Aorta (tissue), 5 donors: ENCODE measurements at regions not wholly inside any gene's neighbourhood (a gene's known extent, or its start where the extent isn't known, plus 50 kb on each side); places are given as distances from the start of the nearest gene placed in this dataset.

Source experiments
- ATAC-seq: fragments of 200-7000 bp; cut with Tn5 transposase; one replicate; pipeline ENCODE4 v1.9.1; 2022; ENCODE audit warnings: moderate library complexity; ENCODE audit not compliant: low FRiP score
- DNase-seq, 2 donors: peaks; one replicate each; pipeline ENCODE4 v3.0.0-alpha.2; 2020
- H3K27ac ChIP-seq, 2 donors: one replicate each; pipeline ENCODE4 v1.5.1; 2013; ENCODE audit warnings: low read length in 2 of 2, mild to moderate bottlenecking in 2 of 2, moderate library complexity in 2 of 2, control low read depth in 1 of 2, inconsistent platforms in 1 of 2, low read depth in 1 of 2
- H3K27me3 ChIP-seq, 2 donors: one replicate each; pipeline ENCODE4 v1.6.1; 2013; ENCODE audit warnings: control low read depth in 1 of 2, low read length in 1 of 2, mild to moderate bottlenecking in 1 of 2, moderate library complexity in 1 of 2; ENCODE audit not compliant: insufficient read depth in 2 of 2, control insufficient read depth in 1 of 2
- H3K36me3 ChIP-seq, 2 donors: one replicate each; pipeline ENCODE4 v1.6.1; 2013; ENCODE audit warnings: control low read depth in 1 of 2, low read length in 1 of 2, mild to moderate bottlenecking in 1 of 2; ENCODE audit not compliant: insufficient read depth in 2 of 2, control insufficient read depth in 1 of 2
- H3K4me1 ChIP-seq, 2 donors: one replicate each; pipeline ENCODE4 v1.6.1; 2013; ENCODE audit warnings: low read length in 2 of 2, control low read depth in 1 of 2, mild to moderate bottlenecking in 1 of 2, moderate library complexity in 1 of 2; ENCODE audit not compliant: insufficient read depth in 2 of 2, control insufficient read depth in 1 of 2
- H3K4me3 ChIP-seq, 2 donors: one replicate each; pipeline ENCODE4 v1.5.1; 2013; ENCODE audit warnings: low read length in 2 of 2, control low read depth in 1 of 2, mild to moderate bottlenecking in 1 of 2
- H3K9me3 ChIP-seq: one replicate; pipeline ENCODE4 v1.6.1; 2013; ENCODE audit warnings: mild to moderate bottlenecking, low read length; ENCODE audit not compliant: control insufficient read depth
- WGBS, 2 donors: extraction: QIAGEN DNeasy Blood & Tissue Kit; methylation state at CpG; one replicate each; pipeline ENCODE4 v1.1.7; 2013; 5-methylcytosine and 5-hydroxymethylcytosine counted together
- intact Hi-C, 2 donors: fragments of 100-400 bp; cut with DNase I; formaldehyde crosslinking; loops; one replicate each; pipeline versions ENCODE4 v1.14.2 to v1.15.0; 2022
- donor health status: healthy with polysubstance abuse.
- donor health status: Bipolar disorder and iron deficiency.
- donor health status: DM: no; HTN: no; CAD: no.
- donor health status: DM: no; HTN: no; CAD: no.
- donor health status: DM: yes; HTN: yes; CAD: no.

GRCh38 chr1:242639104-242639503, 114.6 kb upstream of the PLD5 start:
- no peak for ATAC-seq
- WGBS, 2 donors = 79 to 84% methylated on average over 5 of the region's 5 CpGs

GRCh38 chr1:242634732-242635131, 110.2 kb upstream of the PLD5 start:
- no peak overlapping the region for H3K4me3 ChIP-seq
- WGBS, 2 donors = 65 to 75% methylated on average over 5 of the region's 5 CpGs
- no peaks in the 10 kb centered on the region for H3K4me1 ChIP-seq
- no peaks in the 10 kb centered on the region for H3K9me3 ChIP-seq
- DNase-seq (no peak), ATAC-seq (no peak)
- no peaks in the 10 kb centered on the region for H3K27me3 ChIP-seq
- H3K36me3 ChIP-seq = no peaks in the 10 kb centered on the region
- intact Hi-C loops = no loop called here
- no peak overlapping the region for H3K27ac ChIP-seq

More at GRCh38 chr1:242639104-242639503, 114.6 kb upstream of the PLD5 start:
- Histone ChIP-seq H3K4me3 (no peak overlapping the region), H3K4me1 (no peaks in the 10 kb centered on the region), H3K36me3 (no peaks in the 10 kb centered on the region), H3K27me3 (no peaks in the 10 kb centered on the region), H3K27ac (no peak overlapping the region), H3K9me3 (no peaks in the 10 kb centered on the region)
- DNase-seq = no peak
- intact Hi-C loops = no loop called here

GRCh38 chr1:242629396-242629795, 104.9 kb upstream of the PLD5 start:
- no peak overlapping the region for H3K4me3 ChIP-seq
- 59 to 60% methylated on average over 3 of the region's 3 CpGs for WGBS, 2 donors
- H3K27ac ChIP-seq = no peak overlapping the region
- ATAC-seq = no peak
- H3K27me3 ChIP-seq = no peaks in the 10 kb centered on the region
- no peaks in the 10 kb centered on the region for H3K36me3 ChIP-seq
- no peaks in the 10 kb centered on the region for H3K9me3 ChIP-seq
- DNase-seq = no peak
- no peaks in the 10 kb centered on the region for H3K4me1 ChIP-seq
- intact Hi-C loops = no loop called here

- ATAC-seq (no peak), DNase-seq (no peak)
- whole genome bisulfite sequencing, 2 donors = 67 to 71% methylated on average over 5 of the region's 5 CpGs
- H3K27ac ChIP-seq = no peak overlapping the region
- no peaks in the 10 kb centered on the region for H3K4me1 ChIP-seq
- intact Hi-C loops = no loop called here
- peaks cover 1% of the 10 kb centered on the region for H3K9me3 ChIP-seq
- H3K27me3 ChIP-seq = no peaks in the 10 kb centered on the region
- H3K36me3 ChIP-seq = no peaks in the 10 kb centered on the region
- H3K4me3 ChIP-seq = no peak overlapping the region
These were observed 99.3 kb upstream of the PLD5 start for GRCh38 chr1:242623756-242624155.

- Histone ChIP-seq H3K27me3 (no peaks in the 10 kb centered on the region), H3K27ac (no peak overlapping the region), H3K36me3 (no peaks in the 10 kb centered on the region), H3K9me3 (peaks cover 1% of the 10 kb centered on the region), H3K4me3 (no peak overlapping the region), H3K4me1 (no peaks in the 10 kb centered on the region)
- DNase-seq (no peak), ATAC-seq (no peak)
- intact Hi-C loops = no loop called here
- WGBS, 2 donors = 34 to 37% methylated on average over 4 of the region's 4 CpGs
These were observed 98.6 kb upstream of the PLD5 start for GRCh38 chr1:242623119-242623518.

- Histone ChIP-seq H3K27me3 (no peaks in the 10 kb centered on the region), H3K4me3 (no peak overlapping the region), H3K9me3 (no peaks in the 10 kb centered on the region), H3K27ac (no peak overlapping the region), H3K36me3 (no peaks in the 10 kb centered on the region), H3K4me1 (no peaks in the 10 kb centered on the region)
- DNase-seq = no peak
- ATAC-seq = no peak
- intact Hi-C loops = no loop called here
These were observed 88.8 kb upstream of the PLD5 start for GRCh38 chr1:242613266-242613815.

- no peaks in the 10 kb centered on the region for H3K9me3 ChIP-seq
- no peak for ATAC-seq
These were observed 85.7 kb upstream of the PLD5 start for GRCh38 chr1:242610209-242610608.

GRCh38 chr1:242605521-242605920, 81.0 kb upstream of the PLD5 start:
- no peak for DNase-seq
- Histone ChIP-seq H3K27ac (no peak overlapping the region), H3K36me3 (no peaks in the 10 kb centered on the region), H3K4me3 (no peak overlapping the region), H3K27me3 (no peaks in the 10 kb centered on the region), H3K4me1 (no peaks in the 10 kb centered on the region), H3K9me3 (no peaks in the 10 kb centered on the region)
- 87% methylated on average over 3 of the region's 3 CpGs for WGBS, 2 donors
- no peak for ATAC-seq
- intact Hi-C loops = no loop called here

More at GRCh38 chr1:242610209-242610608, 85.7 kb upstream of the PLD5 start:
- H3K4me3 ChIP-seq = no peak overlapping the region
- intact Hi-C loops = no loop called here
- H3K36me3 ChIP-seq = no peaks in the 10 kb centered on the region
- no peaks in the 10 kb centered on the region for H3K4me1 ChIP-seq
- 77 to 78% methylated on average over 3 of the region's 3 CpGs for WGBS, 2 donors
- H3K27ac ChIP-seq = no peak overlapping the region
- DNase-seq = no peak
- H3K27me3 ChIP-seq = no peaks in the 10 kb centered on the region

GRCh38 chr1:242602001-242602400, 77.5 kb upstream of the PLD5 start:
- Histone ChIP-seq H3K27ac (no peak overlapping the region), H3K36me3 (no peaks in the 10 kb centered on the region), H3K9me3 (peaks cover 2% of the 10 kb centered on the region), H3K4me1 (no peaks in the 10 kb centered on the region), H3K4me3 (no peak overlapping the region), H3K27me3 (no peaks in the 10 kb centered on the region)
- 54 to 63% methylated on average over 6 of the region's 6 CpGs for WGBS, 2 donors
- no peak for DNase-seq
- no peak for ATAC-seq
- intact Hi-C loops = no loop called here
